Activated CD4-positive, alpha-beta T cell treated with anti-CD3 and anti-CD28 coated beads for 48 hours (primary cell): ENCODE measurements at regions not wholly inside any gene's neighbourhood (a gene's known extent, or its start where the extent isn't known, plus 50 kb on each side); places are given as distances from the start of the nearest gene placed in this dataset.
"Not testable (repeated sequence)": the region's sequence is repeated elsewhere in the genome, so short reads cannot be mapped to it uniquely, and the experiment has no call there.

ENCODE experiments used
- DNase-seq: peaks from one replicate; pipeline ENCODE4 v3.0.0-alpha.2; 2020

- DNase-seq = no peak
Observed at GRCh38 chr3:128549283-128550112, 56.5 kb upstream of the GATA2 start.

DNA sequence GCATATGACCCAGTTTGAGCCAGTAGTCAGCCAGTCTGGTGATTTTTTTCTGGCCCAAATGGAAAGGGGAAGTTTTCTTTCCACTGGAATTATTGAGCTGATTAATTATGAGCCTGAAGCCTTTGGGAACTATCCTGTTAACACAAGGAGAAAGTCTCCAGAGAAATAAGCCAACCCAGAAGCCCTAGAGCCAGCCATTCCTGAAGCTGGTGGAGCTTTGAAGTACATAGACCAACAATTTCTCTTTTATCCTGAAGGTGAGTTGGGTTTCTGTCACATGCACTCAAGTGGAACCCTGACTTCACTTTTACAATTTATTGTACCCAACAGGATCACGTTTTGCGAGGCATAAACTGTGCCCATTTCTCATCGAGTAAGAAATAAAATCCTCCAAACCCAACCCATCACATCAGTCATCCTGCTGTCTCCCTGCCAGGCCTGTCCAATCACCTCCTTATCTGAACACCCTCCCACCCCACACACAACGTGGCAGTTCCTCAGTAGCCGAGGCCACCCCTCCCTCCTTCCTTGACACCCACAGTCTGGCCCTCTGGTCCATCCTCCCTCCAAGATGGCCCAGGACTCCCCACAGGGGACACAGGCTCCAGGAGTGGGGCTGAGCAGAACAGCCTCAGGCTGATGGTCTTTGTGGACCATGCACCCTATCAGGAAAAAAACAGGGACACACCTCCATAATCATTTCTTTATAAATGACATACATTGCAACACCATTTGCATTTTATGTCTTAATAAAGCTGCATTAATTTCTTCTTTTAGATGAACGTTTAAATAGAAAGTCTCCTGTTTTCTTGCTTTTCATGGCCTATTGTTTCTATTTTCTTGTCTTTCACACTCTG is 55.7 kb upstream of the GATA2 start:
- no peak for DNase-seq

DNA sequence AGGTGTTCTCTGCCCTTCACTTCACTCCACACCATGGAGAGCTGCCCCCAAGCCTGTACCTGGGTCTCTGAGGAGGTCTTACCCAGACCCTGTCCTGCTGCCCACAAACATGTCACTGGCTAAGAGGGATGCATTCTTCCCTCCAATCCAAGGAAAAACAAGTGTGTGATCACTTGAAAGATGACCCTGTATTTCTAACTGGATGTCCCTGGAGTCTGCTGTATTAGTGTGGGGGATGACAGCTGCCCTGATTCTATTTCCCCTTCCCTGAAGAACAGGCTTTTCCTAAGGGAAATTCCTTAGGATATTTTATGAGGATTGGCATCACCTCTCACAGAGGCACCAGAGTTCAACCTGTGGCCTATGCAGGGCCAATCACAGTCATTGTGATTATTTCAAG is 55.0 kb upstream of the GATA2 start:
- DNase-seq = no peak

DNA sequence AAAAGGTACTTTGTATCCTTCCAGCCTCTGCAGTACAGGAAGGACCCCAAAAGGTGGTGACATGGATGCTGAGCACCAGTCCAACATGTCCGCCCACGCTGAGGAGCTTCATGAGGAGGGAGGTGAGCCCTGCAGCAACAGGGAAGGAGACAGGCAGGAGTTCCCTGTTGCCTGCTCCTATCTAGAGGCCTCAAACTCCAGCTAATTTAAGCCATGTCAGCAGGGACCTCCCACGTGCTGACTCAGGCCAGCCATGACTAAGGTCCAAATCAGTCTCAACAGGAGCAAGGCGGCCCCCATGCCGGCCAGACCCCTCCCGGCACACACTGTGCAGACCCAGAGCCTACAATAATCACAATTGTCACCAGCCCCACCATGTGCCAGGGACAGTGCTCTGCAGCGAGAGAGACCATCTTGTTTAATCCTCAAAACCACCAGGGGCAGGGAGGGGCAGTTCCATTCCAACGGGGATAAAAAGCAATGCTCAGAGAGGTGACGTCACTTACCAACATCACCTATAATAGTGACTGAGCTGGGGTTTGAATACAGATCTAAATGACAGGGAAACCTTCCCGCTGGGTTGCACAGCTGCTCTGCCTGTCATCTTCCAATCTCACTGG is 54.5 kb upstream of the GATA2 start:
- DNase-seq = no peak

DNA sequence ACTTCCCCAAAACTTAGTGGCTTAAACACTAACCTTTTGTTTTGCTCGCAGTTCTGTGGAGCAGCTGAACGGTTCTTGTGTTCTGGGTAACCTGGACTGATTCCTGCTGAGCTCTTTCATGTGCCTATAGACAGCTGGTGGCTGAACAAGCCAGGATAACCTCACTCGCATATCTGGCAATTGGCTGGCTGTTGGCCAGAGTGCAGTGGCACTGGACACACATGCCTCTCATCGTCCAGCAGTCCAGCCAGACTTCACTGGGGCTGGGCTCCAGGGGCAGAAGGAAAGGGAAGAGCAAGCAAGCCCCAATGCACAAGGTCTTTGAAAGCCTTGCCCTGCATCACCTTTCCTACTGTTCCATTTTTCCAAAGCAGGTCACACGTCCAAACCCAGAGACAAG is 53.6 kb upstream of the GATA2 start:
- DNase-seq = no peak

DNA sequence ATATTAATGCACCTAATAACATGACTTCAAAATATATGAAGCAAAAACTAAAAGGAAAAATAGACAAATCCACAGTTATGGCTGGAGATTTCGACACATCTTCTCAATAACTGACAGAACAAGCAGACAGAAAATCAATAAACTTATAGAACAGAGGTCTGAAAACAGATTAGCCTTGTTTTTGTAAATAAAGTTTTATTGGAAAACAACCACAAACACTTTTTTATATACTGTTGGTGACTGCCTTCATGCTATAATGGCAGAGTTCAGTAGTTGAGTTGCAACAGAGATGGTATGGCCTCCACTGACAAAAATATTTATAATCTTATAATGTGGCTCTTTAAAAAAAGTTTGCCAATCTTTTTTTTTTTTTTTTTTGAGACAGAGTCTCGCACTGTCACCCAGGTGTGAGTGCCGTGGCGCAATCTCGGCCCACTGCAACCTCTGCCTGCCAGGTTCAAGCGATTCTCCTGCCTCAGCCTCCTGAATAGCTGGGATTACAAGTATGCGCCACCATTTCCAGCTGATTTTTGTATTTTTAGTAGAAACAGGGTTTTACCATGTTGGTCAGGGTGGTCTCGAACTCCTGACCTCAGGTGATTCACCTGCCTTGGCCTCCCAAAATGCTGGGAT is 52.2 kb upstream of the GATA2 start:
- no peak for DNase-seq

DNA sequence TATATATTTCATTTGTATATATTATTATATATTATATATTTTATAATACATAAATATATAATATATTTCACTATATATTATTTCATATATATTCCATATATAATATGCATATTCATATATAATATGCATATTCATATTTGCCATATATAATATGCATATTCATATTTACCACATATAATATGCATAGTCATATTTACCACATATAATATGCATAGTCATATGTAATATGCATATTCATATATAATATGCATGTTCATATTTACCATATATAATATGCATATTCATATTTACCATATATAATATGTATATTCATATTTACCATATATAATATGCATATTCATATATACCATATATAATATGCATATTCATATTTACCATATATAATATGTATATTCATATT is 51.2 kb upstream of the GATA2 start:
- DNase-seq = no peak

DNA sequence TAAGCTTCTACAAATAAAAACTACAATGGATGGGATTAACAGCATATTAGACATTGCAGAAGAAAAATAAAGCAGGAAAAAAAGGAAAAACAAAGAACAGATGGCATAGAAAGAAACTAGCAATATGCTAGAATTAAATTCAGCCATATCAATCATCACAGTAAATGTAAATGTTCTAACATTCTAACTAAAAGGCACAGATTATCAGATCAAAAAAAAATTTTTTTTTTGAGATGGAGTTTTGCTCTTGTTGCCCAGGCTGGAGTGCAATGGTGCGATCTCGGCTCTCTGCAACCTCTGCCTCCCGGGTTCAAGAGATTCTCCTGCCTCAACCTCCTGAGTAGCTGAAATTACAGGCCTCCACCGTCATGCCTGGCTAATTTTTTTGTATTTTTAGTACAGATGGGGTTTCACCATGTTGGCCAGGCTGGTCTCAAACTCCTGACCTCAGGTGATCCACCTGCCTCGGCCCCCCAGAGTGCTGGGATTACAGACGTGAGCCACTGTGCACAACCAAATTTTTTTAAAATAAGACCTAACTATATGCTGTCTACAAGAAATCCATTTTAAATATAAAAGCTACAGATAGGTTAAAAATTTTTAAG is 50.7 kb upstream of the GATA2 start:
- DNase-seq = not testable (repeated sequence)
